ENCODE measurements at regions not wholly inside any gene's neighbourhood (a gene's known extent, or its start where the extent isn't known, plus 50 kb on each side); places are given as distances from the start of the nearest gene placed in this dataset.

- no peak for TF ChIP-seq CTCF (IDR thresholded peaks at IDR 0.05)
- no peak for TF ChIP-seq POLR2A (IDR thresholded peaks at IDR 0.05)
- no peak for TF ChIP-seq EP300 (IDR thresholded peaks at IDR 0.05)
These were observed 55.3 kb upstream of the SNX9 start for GRCh38 chr6:157767775-157768156.

All from tibial nerve (tissue), 4 donors.